ENCODE measurements at regions not wholly inside any gene's neighbourhood (a gene's known extent, or its start where the extent isn't known, plus 50 kb on each side); places are given as distances from the start of the nearest gene placed in this dataset.

DNA sequence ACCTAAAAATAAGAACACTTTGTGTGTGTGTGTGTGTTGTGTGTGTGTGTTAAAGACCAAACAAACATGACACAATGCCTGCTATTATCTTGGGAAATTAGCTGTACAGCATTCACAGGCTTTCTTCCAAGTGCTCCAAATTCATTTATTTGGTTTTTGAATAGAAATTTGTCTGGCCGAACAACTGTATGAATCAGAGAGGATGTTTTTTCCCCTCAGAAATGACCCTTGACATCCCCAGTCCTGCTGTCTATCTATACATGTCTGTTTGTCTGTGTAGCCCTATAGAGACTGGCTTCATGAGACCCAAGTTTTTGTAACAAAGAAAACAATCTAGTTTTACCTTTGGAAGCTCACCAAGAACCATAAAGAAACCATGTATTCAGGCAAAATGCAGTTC lies 549.8 kb downstream of the NSUN3 start:
- TF ChIP-seq ZNF558 (tag by site-specific recombination; IDR thresholded peaks at IDR 0.05), result no peak
- TF ChIP-seq, protein P1, sequence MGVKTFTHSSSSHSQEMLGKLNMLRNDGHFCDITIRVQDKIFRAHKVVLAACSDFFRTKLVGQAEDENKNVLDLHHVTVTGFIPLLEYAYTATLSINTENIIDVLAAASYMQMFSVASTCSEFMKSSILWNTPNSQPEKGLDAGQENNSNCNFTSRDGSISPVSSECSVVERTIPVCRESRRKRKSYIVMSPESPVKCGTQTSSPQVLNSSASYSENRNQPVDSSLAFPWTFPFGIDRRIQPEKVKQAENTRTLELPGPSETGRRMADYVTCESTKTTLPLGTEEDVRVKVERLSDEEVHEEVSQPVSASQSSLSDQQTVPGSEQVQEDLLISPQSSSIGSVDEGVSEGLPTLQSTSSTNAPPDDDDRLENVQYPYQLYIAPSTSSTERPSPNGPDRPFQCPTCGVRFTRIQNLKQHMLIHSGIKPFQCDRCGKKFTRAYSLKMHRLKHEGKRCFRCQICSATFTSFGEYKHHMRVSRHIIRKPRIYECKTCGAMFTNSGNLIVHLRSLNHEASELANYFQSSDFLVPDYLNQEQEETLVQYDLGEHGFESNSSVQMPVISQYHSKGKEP (tag by site-specific recombination; IDR thresholded peaks at IDR 0.05), result no peak

All from HEK293 (cell line).